Cardiac fibroblast (primary cell): ENCODE measurements at regions not wholly inside any gene's neighbourhood (a gene's known extent, or its start where the extent isn't known, plus 50 kb on each side); places are given as distances from the start of the nearest gene placed in this dataset.

ENCODE experiments used
- DNase-seq, 2 donors: peaks; one replicate each; pipeline versions ENCODE4 v3.0.0 to v3.0.0-alpha.2; 2010; ENCODE audit warnings: low read depth in 2 of 2
- H3K4me3 ChIP-seq, 2 donors: replicated peaks in 1 of 2; 1 replicate in 1 of 2; 2 replicates in 1 of 2; pipeline ENCODE4 v1.5.1; 2011; ENCODE audit warnings: low read depth in 2 of 2, low read length in 2 of 2, mild to moderate bottlenecking in 2 of 2, moderate library complexity in 1 of 2
- TF ChIP-seq, protein P1 (sequence below): IDR thresholded peaks from one replicate; pipeline ENCODE4 v1.5.1; 2011; ENCODE audit warnings: low read depth, mild to moderate bottlenecking, low read length, inconsistent platforms

- no peak for DNase-seq
- TF ChIP-seq, protein P1, sequence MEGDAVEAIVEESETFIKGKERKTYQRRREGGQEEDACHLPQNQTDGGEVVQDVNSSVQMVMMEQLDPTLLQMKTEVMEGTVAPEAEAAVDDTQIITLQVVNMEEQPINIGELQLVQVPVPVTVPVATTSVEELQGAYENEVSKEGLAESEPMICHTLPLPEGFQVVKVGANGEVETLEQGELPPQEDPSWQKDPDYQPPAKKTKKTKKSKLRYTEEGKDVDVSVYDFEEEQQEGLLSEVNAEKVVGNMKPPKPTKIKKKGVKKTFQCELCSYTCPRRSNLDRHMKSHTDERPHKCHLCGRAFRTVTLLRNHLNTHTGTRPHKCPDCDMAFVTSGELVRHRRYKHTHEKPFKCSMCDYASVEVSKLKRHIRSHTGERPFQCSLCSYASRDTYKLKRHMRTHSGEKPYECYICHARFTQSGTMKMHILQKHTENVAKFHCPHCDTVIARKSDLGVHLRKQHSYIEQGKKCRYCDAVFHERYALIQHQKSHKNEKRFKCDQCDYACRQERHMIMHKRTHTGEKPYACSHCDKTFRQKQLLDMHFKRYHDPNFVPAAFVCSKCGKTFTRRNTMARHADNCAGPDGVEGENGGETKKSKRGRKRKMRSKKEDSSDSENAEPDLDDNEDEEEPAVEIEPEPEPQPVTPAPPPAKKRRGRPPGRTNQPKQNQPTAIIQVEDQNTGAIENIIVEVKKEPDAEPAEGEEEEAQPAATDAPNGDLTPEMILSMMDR: no peak
- H3K4me3 ChIP-seq: no peak overlapping the region
Observed at GRCh38 chr22:48705159-48705916, 1122.3 kb downstream of the BRD1 start.

- H3K4me3 ChIP-seq: no peak overlapping the region
- TF ChIP-seq, protein P1: no peak
- DNase-seq: no peak
Observed at GRCh38 chr22:48704335-48704734, 1123.3 kb downstream of the BRD1 start.

- TF ChIP-seq, protein P1: no peak
- DNase-seq: no peak
- H3K4me3 ChIP-seq: no peak overlapping the region
Observed at GRCh38 chr22:48703265-48703941, 1124.3 kb downstream of the BRD1 start.

GRCh38 chr22:48702573-48703264, 1125.0 kb downstream of the BRD1 start:
- no peak for DNase-seq
- TF ChIP-seq, protein P1: no peak
- no peak overlapping the region for H3K4me3 ChIP-seq

DNA sequence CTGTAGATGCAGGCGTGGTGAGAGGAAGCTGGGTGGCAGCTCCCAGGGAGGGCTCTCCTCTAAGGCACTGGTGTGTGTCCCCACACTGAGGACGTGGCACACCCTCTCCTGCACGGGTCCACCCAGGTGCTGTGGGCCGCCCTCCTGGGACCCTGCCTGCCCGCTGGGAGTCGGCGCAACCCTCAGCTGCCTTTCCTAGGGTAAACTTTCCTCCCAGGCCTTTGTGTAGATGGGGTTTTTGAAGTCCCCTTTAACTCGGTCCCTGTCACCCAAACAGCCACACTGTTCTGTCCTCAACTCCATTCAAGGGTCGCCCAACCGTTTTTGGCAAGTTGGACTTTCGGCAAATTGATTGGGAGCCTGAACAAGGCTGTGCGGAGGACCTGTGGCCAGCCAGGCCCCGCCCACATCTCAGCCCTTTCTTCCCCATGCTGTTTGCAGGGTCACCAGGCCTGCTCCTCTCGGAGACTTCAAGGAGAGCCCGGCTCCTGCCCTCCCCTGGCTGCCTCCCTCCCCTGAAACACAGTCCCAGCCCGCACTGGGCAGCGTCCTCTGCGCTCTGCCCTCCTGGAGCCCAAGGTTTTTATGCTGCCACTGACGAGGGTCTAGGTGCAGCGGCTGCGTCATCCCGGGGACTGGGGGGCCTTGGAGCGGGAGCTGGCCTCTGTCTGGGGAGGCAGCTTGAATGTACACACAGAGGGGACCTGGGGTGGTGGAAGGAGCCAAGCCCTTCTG, 1126.2 kb downstream of the BRD1 start:
- DNase-seq: no peak
- TF ChIP-seq, protein P1: no peak
- H3K4me3 ChIP-seq: no peak overlapping the region

- no peak overlapping the region for H3K4me3 ChIP-seq
- DNase-seq: no peak
- TF ChIP-seq, protein P1: no peak
Observed at GRCh38 chr22:48700566-48701295, 1126.9 kb downstream of the BRD1 start.
